Kidney (tissue), 13 donors: ENCODE measurements at regions not wholly inside any gene's neighbourhood (a gene's known extent, or its start where the extent isn't known, plus 50 kb on each side); places are given as distances from the start of the nearest gene placed in this dataset.

Experiments used
- DNase-seq, 5 donors: peaks; one replicate each; pipeline ENCODE4 v3.0.0-alpha.2; 2013 to 2020
- FAIRE-seq: peaks from 2 replicates; lab custom pipeline; 2012; peaks lifted over from hg19 to GRCh38; lab: Jason Lieb, UNC
- H3K27ac ChIP-seq, 2 donors: one replicate each; pipeline ENCODE4 v1.7.0; 2013; ENCODE audit warnings: low read depth in 2 of 2, low read length in 2 of 2, inconsistent platforms in 1 of 2
- H3K27me3 ChIP-seq: one replicate; pipeline ENCODE4 v1.7.1; 2013; ENCODE audit warnings: low read length, inconsistent platforms; ENCODE audit not compliant: control insufficient read depth, insufficient read depth
- H3K36me3 ChIP-seq, 3 donors: one replicate each; pipeline versions ENCODE4 v1.7.0 to v1.7.1; 2013; ENCODE audit warnings: low read length in 3 of 3, control low read depth in 1 of 3, inconsistent platforms in 1 of 3; ENCODE audit not compliant: insufficient read depth in 3 of 3, control insufficient read depth in 2 of 3
- H3K4me1 ChIP-seq, 3 donors: one replicate each; pipeline versions ENCODE4 v1.7.0 to v1.7.1; 2013; ENCODE audit warnings: low read length in 3 of 3, inconsistent platforms in 1 of 3, low read depth in 1 of 3; ENCODE audit not compliant: control insufficient read depth in 2 of 3, insufficient read depth in 2 of 3
- H3K4me3 ChIP-seq, 3 donors: one replicate each; pipeline versions ENCODE4 v1.7.0 to v1.8.1; 2013; ENCODE audit warnings: low read length in 3 of 3, control low read depth in 1 of 3, inconsistent platforms in 1 of 3
- H3K9ac ChIP-seq, 3 donors: one replicate each; pipeline versions ENCODE4 v1.7.0 to v1.7.1; 2013; ENCODE audit warnings: low read length in 3 of 3, control low read depth in 1 of 3, inconsistent platforms in 1 of 3
- H3K9me3 ChIP-seq, 3 donors: one replicate each; pipeline versions ENCODE4 v1.7.0 to v1.7.1; 2013; ENCODE audit warnings: low read length in 3 of 3, control low read depth in 1 of 3, inconsistent platforms in 1 of 3; ENCODE audit not compliant: control insufficient read depth in 2 of 3, insufficient read depth in 1 of 3
- CTCF ChIP-seq: IDR thresholded peaks from 3 replicates; pipeline ENCODE4 v1.5.1; 2012; ENCODE audit warnings: mild to moderate bottlenecking, moderate library complexity, borderline replicate concordance; ENCODE audit not compliant: insufficient read depth; ENCODE audit errors: extremely low read depth
- intact Hi-C: fragments of 100-400 bp; cut with DNase I; formaldehyde crosslinking; loops from one replicate; pipeline ENCODE4 v1.11.1; 2022
- donor health status: control.
- donor health status: control.
- donor health status: control.
- donor health status: control.
- donor health status: control.
- donor health status: DM: yes; HTN: yes; CAD: no.
- donor health status: Normal renal cell carcinoma (clear cell type).

DNA sequence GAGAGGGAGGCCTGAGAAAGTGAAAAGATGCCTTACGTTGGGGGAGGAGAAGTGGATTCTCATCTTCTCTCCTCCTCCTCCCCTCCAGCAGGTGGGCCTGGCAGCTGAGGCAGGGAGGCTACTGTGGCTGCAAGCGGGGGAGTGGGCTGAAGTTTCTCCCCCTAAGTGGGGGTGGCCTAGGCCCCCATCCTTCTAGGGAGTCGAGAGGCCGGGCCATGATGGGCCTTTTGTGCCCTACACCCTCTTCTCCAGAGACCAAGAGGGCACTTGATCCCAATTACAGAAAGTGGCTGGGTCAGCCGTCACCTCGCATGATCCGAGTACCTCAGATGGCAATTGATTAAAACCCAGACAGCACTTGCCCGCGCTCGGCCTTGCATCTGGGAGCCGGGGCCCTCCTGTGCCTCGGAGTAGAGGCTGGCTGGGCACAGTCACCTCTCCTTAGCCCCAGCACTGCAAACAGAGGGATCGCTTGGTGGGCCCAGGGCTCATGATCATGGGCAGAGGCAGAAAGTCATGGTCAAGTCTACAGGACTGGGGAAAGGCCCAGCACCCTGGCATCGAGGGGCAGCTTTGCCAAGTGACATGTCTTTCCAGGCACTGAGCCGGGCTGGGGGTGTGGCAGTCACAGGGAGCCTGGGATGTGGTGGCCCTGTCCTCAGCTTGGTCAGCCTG is 78.3 kb downstream of the IRX5 start:
- DNase-seq: no peak
- H3K9me3 ChIP-seq: no peaks in the 10 kb centered on the region
- FAIRE-seq: no peak
- no peaks in the 10 kb centered on the region for H3K27me3 ChIP-seq
- H3K9ac ChIP-seq: no peak overlapping the region
- no peak for TF ChIP-seq CTCF
- H3K4me3 ChIP-seq: no peak overlapping the region
- H3K27ac ChIP-seq: no peak overlapping the region
- H3K4me1 ChIP-seq: no peaks in the 10 kb centered on the region
- intact Hi-C loops: no loop called here
- H3K36me3 ChIP-seq: no peaks in the 10 kb centered on the region

DNA sequence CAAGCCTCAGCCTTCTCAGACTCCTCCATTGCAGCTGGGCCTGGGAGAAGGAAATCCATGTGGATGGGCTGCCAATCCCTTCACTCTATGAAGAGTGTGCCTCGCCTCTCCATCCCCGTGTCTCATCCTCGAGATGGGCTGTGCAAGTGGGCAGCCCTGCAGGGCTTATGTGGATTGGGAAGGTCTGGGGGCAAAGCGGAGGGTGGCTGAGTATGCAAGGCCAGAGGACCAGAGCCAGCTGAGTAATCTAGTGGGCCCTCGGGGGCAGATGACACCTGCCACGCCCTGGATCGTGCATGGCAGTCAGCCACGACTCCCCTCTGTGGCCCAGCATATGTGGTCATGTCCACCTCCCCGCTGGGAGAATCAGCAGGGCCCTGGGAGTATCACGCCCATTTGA is 78.9 kb downstream of the IRX5 start:
- DNase-seq (no peak), FAIRE-seq (no peak)
- Histone ChIP-seq H3K4me1 (no peaks in the 10 kb centered on the region), H3K4me3 (no peak overlapping the region), H3K9ac (no peak overlapping the region), H3K36me3 (no peaks in the 10 kb centered on the region), H3K9me3 (no peaks in the 10 kb centered on the region), H3K27ac (no peak overlapping the region), H3K27me3 (no peaks in the 10 kb centered on the region)
- TF ChIP-seq CTCF: no peak
- intact Hi-C loops: no loop called here

- TF ChIP-seq CTCF: no peak
- H3K36me3 ChIP-seq: no peaks in the 10 kb centered on the region
- DNase-seq: no peak
- H3K4me3 ChIP-seq: no peak overlapping the region
- no peak for FAIRE-seq
- no peak overlapping the region for H3K9ac ChIP-seq
- H3K27ac ChIP-seq: no peak overlapping the region
- no peaks in the 10 kb centered on the region for H3K4me1 ChIP-seq
- H3K9me3 ChIP-seq: no peaks in the 10 kb centered on the region
- no peaks in the 10 kb centered on the region for H3K27me3 ChIP-seq
- intact Hi-C loops: no loop called here
Measured at GRCh38 chr16:55010492-55011160, 80.0 kb downstream of the IRX5 start.
